Loucy (cell line): ENCODE measurements at regions not wholly inside any gene's neighbourhood (a gene's known extent, or its start where the extent isn't known, plus 50 kb on each side); places are given as distances from the start of the nearest gene placed in this dataset.
"Not testable (repeated sequence)": the region's sequence is repeated elsewhere in the genome, so short reads cannot be mapped to it uniquely, and the experiment has no call there.

Experiments used
- H2AFZ ChIP-seq: fragments of 200-600 bp; sonication (generic); 2 replicates; pipeline ENCODE4 v1.6.0; 2016; ENCODE audit warnings: antibody characterized with exemption, mild to moderate bottlenecking, low read length, moderate library complexity
- H3F3A ChIP-seq: fragments of 200-600 bp; 2 replicates; pipeline ENCODE4 v1.6.0; 2016; ENCODE audit warnings: antibody characterized with exemption, low read depth, mild to moderate bottlenecking
- H3K27me3 ChIP-seq: fragments of 200-600 bp; sonication (generic); 2 replicates; pipeline ENCODE4 v1.6.1; 2014; ENCODE audit warnings: low read length, mild to moderate bottlenecking; ENCODE audit not compliant: insufficient read depth, poor library complexity, severe bottlenecking
- H3K36me3 ChIP-seq: fragments of 200-600 bp; sonication (generic); 2 replicates; pipeline ENCODE4 v1.6.1; 2016; ENCODE audit warnings: low read length; ENCODE audit not compliant: insufficient read depth
- H3K4me1 ChIP-seq: fragments of 200-600 bp; sonication (generic); 2 replicates; pipeline ENCODE4 v1.5.1; 2014; ENCODE audit warnings: low read length, mild to moderate bottlenecking; ENCODE audit not compliant: insufficient read depth, poor library complexity, severe bottlenecking
- H3K4me2 ChIP-seq: fragments of 200-600 bp; sonication (generic); 2 replicates; pipeline ENCODE4 v1.6.0; 2014; ENCODE audit warnings: antibody characterized with exemption, low read length, low read depth, mild to moderate bottlenecking; ENCODE audit not compliant: poor library complexity, severe bottlenecking
- H3K4me3 ChIP-seq: fragments of 200-600 bp; sonication (generic); 2 replicates; pipeline ENCODE4 v1.5.1; 2014; ENCODE audit warnings: low read length, mild to moderate bottlenecking, mixed read lengths; ENCODE audit not compliant: poor library complexity, severe bottlenecking
- H3K79me2 ChIP-seq: fragments of 200-600 bp; sonication (generic); 2 replicates; pipeline ENCODE4 v1.6.1; 2014; ENCODE audit warnings: low read length; ENCODE audit not compliant: insufficient read depth
- H3K9ac ChIP-seq: fragments of 200-600 bp; sonication (generic); 2 replicates; pipeline ENCODE4 v1.6.0; 2014; ENCODE audit warnings: mild to moderate bottlenecking, low read depth, low read length, moderate library complexity; ENCODE audit not compliant: poor library complexity, severe bottlenecking
- H3K9me2 ChIP-seq: fragments of 200-600 bp; sonication (generic); replicated peaks from 2 replicates; pipeline ENCODE4 v1.6.1; 2016; ENCODE audit warnings: low read depth, low read length, mixed read lengths
- H3K9me3 ChIP-seq: fragments of 200-600 bp; sonication (generic); 2 replicates; pipeline ENCODE4 v1.6.1; 2014; ENCODE audit warnings: mild to moderate bottlenecking, antibody characterized with exemption, low read length, low read depth; ENCODE audit not compliant: insufficient read depth
- H4K20me1 ChIP-seq: fragments of 200-600 bp; sonication (generic); 2 replicates; pipeline ENCODE4 v1.6.0; 2014; ENCODE audit warnings: antibody characterized with exemption, low read length, mild to moderate bottlenecking; ENCODE audit not compliant: insufficient read depth, poor library complexity, severe bottlenecking
- EZH2phosphoT487 ChIP-seq: fragments of 200-600 bp; IDR thresholded peaks from 2 replicates; pipeline ENCODE4 v1.6.1; 2018; ENCODE audit warnings: antibody characterized with exemption, mild to moderate bottlenecking, moderate library complexity, borderline replicate concordance
- TF ChIP-seq, protein P1 (sequence below): fragments of 200-600 bp; sonication (generic); conservative IDR thresholded peaks from 2 replicates; pipeline ENCODE4 v1.5.1; 2014; ENCODE audit warnings: mild to moderate bottlenecking, antibody characterized with exemption, low read length

DNA sequence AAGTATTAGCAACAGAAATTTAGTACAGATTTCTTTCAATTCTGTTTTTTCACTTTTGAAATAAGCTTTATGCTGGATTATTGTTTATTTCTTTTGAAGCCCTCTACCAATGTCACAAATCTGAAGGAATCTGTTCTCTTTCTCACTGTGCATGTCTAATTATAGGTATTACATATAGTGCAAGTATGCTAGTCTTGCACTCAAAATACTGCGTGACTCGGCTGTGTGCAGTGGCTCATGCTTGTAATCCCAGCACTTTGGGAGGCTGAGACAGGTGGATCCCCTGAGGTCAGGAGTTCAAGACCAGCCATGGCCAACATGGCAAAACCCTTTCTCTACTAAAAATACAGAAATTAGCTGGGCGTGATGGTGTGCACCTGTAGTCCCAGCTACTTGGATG, 95.8 kb upstream of the PLAAT1 start:
- H3K4me3 ChIP-seq, result no peak overlapping the region
- TF ChIP-seq EZH2phosphoT487, result no peak
- TF ChIP-seq, protein P1, sequence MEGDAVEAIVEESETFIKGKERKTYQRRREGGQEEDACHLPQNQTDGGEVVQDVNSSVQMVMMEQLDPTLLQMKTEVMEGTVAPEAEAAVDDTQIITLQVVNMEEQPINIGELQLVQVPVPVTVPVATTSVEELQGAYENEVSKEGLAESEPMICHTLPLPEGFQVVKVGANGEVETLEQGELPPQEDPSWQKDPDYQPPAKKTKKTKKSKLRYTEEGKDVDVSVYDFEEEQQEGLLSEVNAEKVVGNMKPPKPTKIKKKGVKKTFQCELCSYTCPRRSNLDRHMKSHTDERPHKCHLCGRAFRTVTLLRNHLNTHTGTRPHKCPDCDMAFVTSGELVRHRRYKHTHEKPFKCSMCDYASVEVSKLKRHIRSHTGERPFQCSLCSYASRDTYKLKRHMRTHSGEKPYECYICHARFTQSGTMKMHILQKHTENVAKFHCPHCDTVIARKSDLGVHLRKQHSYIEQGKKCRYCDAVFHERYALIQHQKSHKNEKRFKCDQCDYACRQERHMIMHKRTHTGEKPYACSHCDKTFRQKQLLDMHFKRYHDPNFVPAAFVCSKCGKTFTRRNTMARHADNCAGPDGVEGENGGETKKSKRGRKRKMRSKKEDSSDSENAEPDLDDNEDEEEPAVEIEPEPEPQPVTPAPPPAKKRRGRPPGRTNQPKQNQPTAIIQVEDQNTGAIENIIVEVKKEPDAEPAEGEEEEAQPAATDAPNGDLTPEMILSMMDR, result no peak
- H2AFZ ChIP-seq, result no peak overlapping the region
- H3K9ac ChIP-seq, result no peak overlapping the region
- no peaks in the 10 kb centered on the region for H4K20me1 ChIP-seq
- H3K9me2 ChIP-seq, result no peaks in the 10 kb centered on the region
- H3F3A ChIP-seq, result no peaks in the 10 kb centered on the region
- H3K4me2 ChIP-seq, result no peak overlapping the region
- H3K27me3 ChIP-seq, result no peaks in the 10 kb centered on the region
- H3K36me3 ChIP-seq, result no peaks in the 10 kb centered on the region
- H3K9me3 ChIP-seq, result no peaks in the 10 kb centered on the region
- H3K79me2 ChIP-seq, result no peaks in the 10 kb centered on the region
- H3K4me1 ChIP-seq, result no peaks in the 10 kb centered on the region

DNA sequence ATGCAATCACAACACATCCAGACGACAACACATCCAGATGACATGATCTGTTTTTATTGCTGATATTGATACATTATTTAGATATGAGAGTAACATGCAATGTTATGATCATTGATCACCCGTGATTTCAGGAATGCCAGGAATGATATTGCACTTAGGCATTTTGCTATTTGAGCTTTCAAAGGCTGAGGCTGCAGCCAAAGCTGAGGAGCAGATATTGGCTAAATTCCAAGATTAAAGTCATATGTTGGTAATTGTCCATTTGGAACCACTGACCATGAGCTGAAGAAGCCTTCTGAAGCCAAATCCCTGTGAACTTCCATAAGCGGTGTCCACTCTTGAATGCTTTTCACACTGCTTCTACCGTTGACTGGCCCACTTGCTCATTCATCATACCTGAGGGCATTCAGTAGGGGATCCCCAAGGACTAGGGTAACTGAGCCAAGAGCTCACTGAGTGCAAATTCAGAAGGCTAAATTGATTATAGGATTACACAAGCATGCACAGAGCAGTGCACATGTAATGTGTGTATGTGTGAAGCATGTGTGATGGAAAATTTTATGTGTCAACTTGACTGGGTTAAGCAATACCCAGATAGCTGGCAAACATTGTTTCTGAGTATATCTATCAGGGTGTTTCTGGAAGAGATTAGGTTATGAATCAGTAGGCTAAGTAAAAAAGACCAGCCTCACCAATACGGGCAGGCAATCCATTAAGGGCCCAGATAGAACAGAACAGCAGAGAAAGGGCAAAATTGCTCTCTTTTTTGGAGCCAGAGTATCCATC, 92.1 kb upstream of the PLAAT1 start:
- H3K9me2 ChIP-seq, result no peaks in the 10 kb centered on the region
- H3K9me3 ChIP-seq, result no peaks in the 10 kb centered on the region
- H3K4me1 ChIP-seq, result no peaks in the 10 kb centered on the region
- H2AFZ ChIP-seq, result no peak overlapping the region
- no peak overlapping the region for H3K4me2 ChIP-seq
- no peaks in the 10 kb centered on the region for H3F3A ChIP-seq
- H3K4me3 ChIP-seq, result no peak overlapping the region
- no peak overlapping the region for H3K9ac ChIP-seq
- no peaks in the 10 kb centered on the region for H3K36me3 ChIP-seq
- TF ChIP-seq, protein P1, result no peak
- no peak for TF ChIP-seq EZH2phosphoT487
- H4K20me1 ChIP-seq, result no peaks in the 10 kb centered on the region
- no peaks in the 10 kb centered on the region for H3K79me2 ChIP-seq
- no peaks in the 10 kb centered on the region for H3K27me3 ChIP-seq

GRCh38 chr3:193149998-193150397, 91.0 kb upstream of the PLAAT1 start:
- no peak overlapping the region for H3K4me3 ChIP-seq
- H3K36me3 ChIP-seq, result no peaks in the 10 kb centered on the region
- H3K4me2 ChIP-seq, result no peak overlapping the region
- H3K27me3 ChIP-seq, result no peaks in the 10 kb centered on the region
- no peaks in the 10 kb centered on the region for H3K79me2 ChIP-seq
- no peak overlapping the region for H2AFZ ChIP-seq
- H3K9ac ChIP-seq, result no peak overlapping the region
- no peaks in the 10 kb centered on the region for H3F3A ChIP-seq
- no peaks in the 10 kb centered on the region for H3K4me1 ChIP-seq
- H3K9me2 ChIP-seq, result no peaks in the 10 kb centered on the region
- no peaks in the 10 kb centered on the region for H4K20me1 ChIP-seq
- TF ChIP-seq, protein P1, result no peak
- no peak for TF ChIP-seq EZH2phosphoT487
- H3K9me3 ChIP-seq, result no peaks in the 10 kb centered on the region

DNA sequence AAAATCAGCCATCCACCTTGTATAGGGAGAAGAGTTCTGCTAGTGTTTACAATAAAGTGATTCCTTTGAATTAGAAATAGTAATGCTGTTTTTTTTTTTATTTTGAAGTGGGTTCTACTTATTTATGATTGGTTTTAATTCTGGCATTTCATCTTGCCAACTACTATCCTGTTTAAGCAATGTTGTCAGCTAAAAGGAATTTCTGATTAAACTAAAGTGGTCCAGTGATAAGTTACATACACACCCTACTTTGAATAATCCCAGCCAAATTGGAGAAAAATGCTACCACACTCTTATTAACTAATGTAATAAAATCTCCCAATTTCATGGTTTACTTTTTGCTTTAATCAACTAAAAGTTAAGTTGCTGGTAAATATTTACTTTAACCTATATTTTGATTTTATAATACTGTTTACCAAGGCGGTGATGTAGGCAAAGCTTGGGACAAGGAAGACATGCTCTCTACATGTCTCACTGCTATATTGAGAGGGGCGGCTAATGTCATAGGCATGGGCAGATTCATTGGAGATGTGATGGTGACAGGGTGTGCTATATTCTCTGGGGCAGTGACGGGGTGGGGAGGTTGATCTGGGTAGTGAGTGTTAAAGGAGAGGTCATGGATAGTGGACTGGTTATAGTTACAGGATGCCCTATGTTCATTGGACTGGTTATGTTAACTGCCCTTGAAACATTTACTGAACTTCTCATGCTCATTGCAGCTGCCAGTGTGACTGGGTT, 85.8 kb upstream of the PLAAT1 start:
- H3K4me1 ChIP-seq, H3K27me3 ChIP-seq, H2AFZ ChIP-seq, H3K4me2 ChIP-seq, H3K36me3 ChIP-seq, H3K4me3 ChIP-seq, H3K9me2 ChIP-seq, H3K9me3 ChIP-seq, H4K20me1 ChIP-seq, H3K79me2 ChIP-seq, H3F3A ChIP-seq, H3K9ac ChIP-seq: not testable (repeated sequence)
